ENCODE measurements at regions not wholly inside any gene's neighbourhood (a gene's known extent, or its start where the extent isn't known, plus 50 kb on each side); places are given as distances from the start of the nearest gene placed in this dataset.

DNA sequence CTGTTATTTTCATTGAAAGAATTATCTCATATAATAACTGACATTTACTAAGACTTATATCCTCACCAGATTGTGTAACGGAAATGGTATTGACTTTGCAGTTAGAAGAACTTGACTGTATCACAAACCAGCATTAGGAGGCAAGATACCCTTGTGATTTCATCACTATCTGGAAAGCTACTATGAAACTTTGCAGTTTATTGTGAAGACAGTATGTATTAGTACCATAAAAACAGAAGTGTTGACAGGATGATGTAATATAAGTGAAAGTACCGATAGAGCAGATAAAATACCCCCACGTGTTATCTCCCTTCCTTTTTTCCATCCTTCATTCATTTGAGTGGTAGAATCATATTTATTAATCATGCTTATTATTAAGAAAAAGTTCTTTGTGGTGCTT, 365.7 kb upstream of the KLHL1 start:
- TF ChIP-seq, protein P1, sequence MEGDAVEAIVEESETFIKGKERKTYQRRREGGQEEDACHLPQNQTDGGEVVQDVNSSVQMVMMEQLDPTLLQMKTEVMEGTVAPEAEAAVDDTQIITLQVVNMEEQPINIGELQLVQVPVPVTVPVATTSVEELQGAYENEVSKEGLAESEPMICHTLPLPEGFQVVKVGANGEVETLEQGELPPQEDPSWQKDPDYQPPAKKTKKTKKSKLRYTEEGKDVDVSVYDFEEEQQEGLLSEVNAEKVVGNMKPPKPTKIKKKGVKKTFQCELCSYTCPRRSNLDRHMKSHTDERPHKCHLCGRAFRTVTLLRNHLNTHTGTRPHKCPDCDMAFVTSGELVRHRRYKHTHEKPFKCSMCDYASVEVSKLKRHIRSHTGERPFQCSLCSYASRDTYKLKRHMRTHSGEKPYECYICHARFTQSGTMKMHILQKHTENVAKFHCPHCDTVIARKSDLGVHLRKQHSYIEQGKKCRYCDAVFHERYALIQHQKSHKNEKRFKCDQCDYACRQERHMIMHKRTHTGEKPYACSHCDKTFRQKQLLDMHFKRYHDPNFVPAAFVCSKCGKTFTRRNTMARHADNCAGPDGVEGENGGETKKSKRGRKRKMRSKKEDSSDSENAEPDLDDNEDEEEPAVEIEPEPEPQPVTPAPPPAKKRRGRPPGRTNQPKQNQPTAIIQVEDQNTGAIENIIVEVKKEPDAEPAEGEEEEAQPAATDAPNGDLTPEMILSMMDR (IDR thresholded peaks at IDR 0.05): no peak
- TF ChIP-seq POLR2A (IDR thresholded peaks at IDR 0.05; ENCODE audit: low read length) (no peak), EP300 (IDR thresholded peaks at IDR 0.05) (no peak), ZC3H11A (IDR thresholded peaks at IDR 0.05) (no peak)
- TF ChIP-seq, protein P2, sequence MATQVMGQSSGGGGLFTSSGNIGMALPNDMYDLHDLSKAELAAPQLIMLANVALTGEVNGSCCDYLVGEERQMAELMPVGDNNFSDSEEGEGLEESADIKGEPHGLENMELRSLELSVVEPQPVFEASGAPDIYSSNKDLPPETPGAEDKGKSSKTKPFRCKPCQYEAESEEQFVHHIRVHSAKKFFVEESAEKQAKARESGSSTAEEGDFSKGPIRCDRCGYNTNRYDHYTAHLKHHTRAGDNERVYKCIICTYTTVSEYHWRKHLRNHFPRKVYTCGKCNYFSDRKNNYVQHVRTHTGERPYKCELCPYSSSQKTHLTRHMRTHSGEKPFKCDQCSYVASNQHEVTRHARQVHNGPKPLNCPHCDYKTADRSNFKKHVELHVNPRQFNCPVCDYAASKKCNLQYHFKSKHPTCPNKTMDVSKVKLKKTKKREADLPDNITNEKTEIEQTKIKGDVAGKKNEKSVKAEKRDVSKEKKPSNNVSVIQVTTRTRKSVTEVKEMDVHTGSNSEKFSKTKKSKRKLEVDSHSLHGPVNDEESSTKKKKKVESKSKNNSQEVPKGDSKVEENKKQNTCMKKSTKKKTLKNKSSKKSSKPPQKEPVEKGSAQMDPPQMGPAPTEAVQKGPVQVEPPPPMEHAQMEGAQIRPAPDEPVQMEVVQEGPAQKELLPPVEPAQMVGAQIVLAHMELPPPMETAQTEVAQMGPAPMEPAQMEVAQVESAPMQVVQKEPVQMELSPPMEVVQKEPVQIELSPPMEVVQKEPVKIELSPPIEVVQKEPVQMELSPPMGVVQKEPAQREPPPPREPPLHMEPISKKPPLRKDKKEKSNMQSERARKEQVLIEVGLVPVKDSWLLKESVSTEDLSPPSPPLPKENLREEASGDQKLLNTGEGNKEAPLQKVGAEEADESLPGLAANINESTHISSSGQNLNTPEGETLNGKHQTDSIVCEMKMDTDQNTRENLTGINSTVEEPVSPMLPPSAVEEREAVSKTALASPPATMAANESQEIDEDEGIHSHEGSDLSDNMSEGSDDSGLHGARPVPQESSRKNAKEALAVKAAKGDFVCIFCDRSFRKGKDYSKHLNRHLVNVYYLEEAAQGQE (IDR thresholded peaks at IDR 0.05): no peak
- TF ChIP-seq, protein P3, sequence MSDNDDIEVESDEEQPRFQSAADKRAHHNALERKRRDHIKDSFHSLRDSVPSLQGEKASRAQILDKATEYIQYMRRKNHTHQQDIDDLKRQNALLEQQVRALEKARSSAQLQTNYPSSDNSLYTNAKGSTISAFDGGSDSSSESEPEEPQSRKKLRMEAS (IDR thresholded peaks at IDR 0.05): no peak
- TF ChIP-seq, protein P4, sequence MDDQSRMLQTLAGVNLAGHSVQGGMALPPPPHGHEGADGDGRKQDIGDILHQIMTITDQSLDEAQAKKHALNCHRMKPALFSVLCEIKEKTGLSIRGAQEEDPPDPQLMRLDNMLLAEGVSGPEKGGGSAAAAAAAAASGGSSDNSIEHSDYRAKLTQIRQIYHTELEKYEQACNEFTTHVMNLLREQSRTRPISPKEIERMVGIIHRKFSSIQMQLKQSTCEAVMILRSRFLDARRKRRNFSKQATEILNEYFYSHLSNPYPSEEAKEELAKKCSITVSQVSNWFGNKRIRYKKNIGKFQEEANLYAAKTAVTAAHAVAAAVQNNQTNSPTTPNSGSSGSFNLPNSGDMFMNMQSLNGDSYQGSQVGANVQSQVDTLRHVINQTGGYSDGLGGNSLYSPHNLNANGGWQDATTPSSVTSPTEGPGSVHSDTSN (IDR thresholded peaks at IDR 0.05): no peak
